ENCODE measurements at regions not wholly inside any gene's neighbourhood (a gene's known extent, or its start where the extent isn't known, plus 50 kb on each side); places are given as distances from the start of the nearest gene placed in this dataset.

- H3K27me3 Mint-ChIP-seq: no peaks in the 10 kb centered on the region
- intact Hi-C loops (cut with micrococcal nuclease): no loop called here
- no peaks in the 10 kb centered on the region for H3K36me3 Mint-ChIP-seq (ENCODE audit: low read depth)
- peaks cover 8% of the 10 kb centered on the region for H3K9me3 Mint-ChIP-seq
- no peak overlapping the region for H3K4me3 Mint-ChIP-seq
- H3K4me1 Mint-ChIP-seq (ENCODE audit: low read depth): no peaks in the 10 kb centered on the region
- H3K27ac Mint-ChIP-seq: no peak overlapping the region
Measured at GRCh38 chr3:102733791-102734563, 299.2 kb downstream of the ZPLD1 start.

GRCh38 chr3:102735311-102735710, 300.5 kb downstream of the ZPLD1 start:
- no peaks in the 10 kb centered on the region for H3K4me1 Mint-ChIP-seq (ENCODE audit: low read depth)
- H3K27me3 Mint-ChIP-seq: no peaks in the 10 kb centered on the region
- no peak overlapping the region for H3K27ac Mint-ChIP-seq
- H3K4me3 Mint-ChIP-seq: no peak overlapping the region
- H3K36me3 Mint-ChIP-seq (ENCODE audit: low read depth): no peaks in the 10 kb centered on the region
- intact Hi-C loops (cut with micrococcal nuclease): no loop called here
- peaks cover 8% of the 10 kb centered on the region for H3K9me3 Mint-ChIP-seq

GRCh38 chr3:102736288-102736974, 301.6 kb downstream of the ZPLD1 start:
- H3K4me1 Mint-ChIP-seq (ENCODE audit: low read depth): no peaks in the 10 kb centered on the region
- no peaks in the 10 kb centered on the region for H3K36me3 Mint-ChIP-seq (ENCODE audit: low read depth)
- H3K27me3 Mint-ChIP-seq: no peaks in the 10 kb centered on the region
- intact Hi-C loops (cut with micrococcal nuclease): no loop called here
- H3K9me3 Mint-ChIP-seq: peaks cover 8% of the 10 kb centered on the region
- H3K4me3 Mint-ChIP-seq: no peak overlapping the region
- H3K27ac Mint-ChIP-seq: no peak overlapping the region

- Mint-ChIP-seq H3K36me3 (ENCODE audit: low read depth) (no peaks in the 10 kb centered on the region), H3K9me3 (peaks cover 8% of the 10 kb centered on the region), H3K4me3 (no peak overlapping the region), H3K27me3 (no peaks in the 10 kb centered on the region), H3K4me1 (ENCODE audit: low read depth) (no peaks in the 10 kb centered on the region), H3K27ac (no peak overlapping the region)
- intact Hi-C loops (cut with micrococcal nuclease): no loop called here
Measured at GRCh38 chr3:102736975-102737304, 302.1 kb downstream of the ZPLD1 start.

GRCh38 chr3:102737353-102737752, 302.5 kb downstream of the ZPLD1 start:
- Mint-ChIP-seq H3K4me3 (no peak overlapping the region), H3K9me3 (peaks cover 6% of the 10 kb centered on the region), H3K27me3 (no peaks in the 10 kb centered on the region), H3K4me1 (ENCODE audit: low read depth) (no peaks in the 10 kb centered on the region), H3K27ac (no peak overlapping the region), H3K36me3 (ENCODE audit: low read depth) (no peaks in the 10 kb centered on the region)
- intact Hi-C loops (cut with micrococcal nuclease): no loop called here

GRCh38 chr3:102741105-102741504, 306.3 kb downstream of the ZPLD1 start:
- Mint-ChIP-seq H3K36me3 (ENCODE audit: low read depth) (no peaks in the 10 kb centered on the region), H3K27me3 (no peaks in the 10 kb centered on the region), H3K4me3 (no peak overlapping the region), H3K27ac (no peak overlapping the region), H3K4me1 (ENCODE audit: low read depth) (no peaks in the 10 kb centered on the region), H3K9me3 (no peaks in the 10 kb centered on the region)
- intact Hi-C loops (cut with micrococcal nuclease): no loop called here

GRCh38 chr3:102741694-102742093, 306.9 kb downstream of the ZPLD1 start:
- no peaks in the 10 kb centered on the region for H3K36me3 Mint-ChIP-seq (ENCODE audit: low read depth)
- H3K4me3 Mint-ChIP-seq: no peak overlapping the region
- H3K27me3 Mint-ChIP-seq: no peaks in the 10 kb centered on the region
- no peak overlapping the region for H3K27ac Mint-ChIP-seq
- H3K4me1 Mint-ChIP-seq (ENCODE audit: low read depth): no peaks in the 10 kb centered on the region
- no peaks in the 10 kb centered on the region for H3K9me3 Mint-ChIP-seq
- intact Hi-C loops (cut with micrococcal nuclease): no loop called here

- H3K27ac Mint-ChIP-seq: no peak overlapping the region
Measured at GRCh38 chr3:102745881-102746280, 311.1 kb downstream of the ZPLD1 start.

GRCh38 chr3:102747611-102748010, 312.8 kb downstream of the ZPLD1 start:
- no peaks in the 10 kb centered on the region for H3K4me1 Mint-ChIP-seq (ENCODE audit: low read depth)
- intact Hi-C loops (cut with micrococcal nuclease): no loop called here
- H3K4me3 Mint-ChIP-seq: no peak overlapping the region
- H3K9me3 Mint-ChIP-seq: no peaks in the 10 kb centered on the region
- no peaks in the 10 kb centered on the region for H3K27me3 Mint-ChIP-seq
- no peak overlapping the region for H3K27ac Mint-ChIP-seq
- no peaks in the 10 kb centered on the region for H3K36me3 Mint-ChIP-seq (ENCODE audit: low read depth)

More at GRCh38 chr3:102745881-102746280, 311.1 kb downstream of the ZPLD1 start:
- no peak overlapping the region for H3K4me3 Mint-ChIP-seq
- intact Hi-C loops (cut with micrococcal nuclease): no loop called here
- H3K36me3 Mint-ChIP-seq (ENCODE audit: low read depth): no peaks in the 10 kb centered on the region
- no peaks in the 10 kb centered on the region for H3K9me3 Mint-ChIP-seq
- no peaks in the 10 kb centered on the region for H3K4me1 Mint-ChIP-seq (ENCODE audit: low read depth)
- H3K27me3 Mint-ChIP-seq: no peaks in the 10 kb centered on the region

GRCh38 chr3:102748646-102749045, 313.8 kb downstream of the ZPLD1 start:
- H3K4me3 Mint-ChIP-seq: no peak overlapping the region
- no peak overlapping the region for H3K27ac Mint-ChIP-seq
- H3K36me3 Mint-ChIP-seq (ENCODE audit: low read depth): no peaks in the 10 kb centered on the region
- intact Hi-C loops (cut with micrococcal nuclease): no loop called here
- H3K27me3 Mint-ChIP-seq: no peaks in the 10 kb centered on the region
- no peaks in the 10 kb centered on the region for H3K9me3 Mint-ChIP-seq
- no peaks in the 10 kb centered on the region for H3K4me1 Mint-ChIP-seq (ENCODE audit: low read depth)

GRCh38 chr3:102750322-102750721, 315.5 kb downstream of the ZPLD1 start:
- Mint-ChIP-seq H3K27me3 (no peaks in the 10 kb centered on the region), H3K27ac (no peak overlapping the region), H3K9me3 (no peaks in the 10 kb centered on the region), H3K36me3 (ENCODE audit: low read depth) (no peaks in the 10 kb centered on the region), H3K4me3 (no peak overlapping the region), H3K4me1 (ENCODE audit: low read depth) (no peaks in the 10 kb centered on the region)
- intact Hi-C loops (cut with micrococcal nuclease): no loop called here

- H3K4me3 Mint-ChIP-seq: no peak overlapping the region
- intact Hi-C loops (cut with micrococcal nuclease): no loop called here
- no peak overlapping the region for H3K27ac Mint-ChIP-seq
- no peaks in the 10 kb centered on the region for H3K4me1 Mint-ChIP-seq (ENCODE audit: low read depth)
- H3K27me3 Mint-ChIP-seq: no peaks in the 10 kb centered on the region
- H3K9me3 Mint-ChIP-seq: peaks cover 5% of the 10 kb centered on the region
- no peaks in the 10 kb centered on the region for H3K36me3 Mint-ChIP-seq (ENCODE audit: low read depth)
Measured at GRCh38 chr3:102753901-102754300, 319.1 kb downstream of the ZPLD1 start.

- H3K36me3 Mint-ChIP-seq (ENCODE audit: low read depth): no peaks in the 10 kb centered on the region
- H3K4me3 Mint-ChIP-seq: no peak overlapping the region
- no peaks in the 10 kb centered on the region for H3K27me3 Mint-ChIP-seq
- intact Hi-C loops (cut with micrococcal nuclease): no loop called here
- H3K27ac Mint-ChIP-seq: no peak overlapping the region
- no peaks in the 10 kb centered on the region for H3K4me1 Mint-ChIP-seq (ENCODE audit: low read depth)
- peaks cover 10% of the 10 kb centered on the region for H3K9me3 Mint-ChIP-seq
Measured at GRCh38 chr3:102756706-102757105, 321.9 kb downstream of the ZPLD1 start.

- no peak overlapping the region for H3K4me3 Mint-ChIP-seq
- no peaks in the 10 kb centered on the region for H3K27me3 Mint-ChIP-seq
- no peaks in the 10 kb centered on the region for H3K36me3 Mint-ChIP-seq (ENCODE audit: low read depth)
- intact Hi-C loops (cut with micrococcal nuclease): no loop called here
- H3K27ac Mint-ChIP-seq: no peak overlapping the region
- H3K9me3 Mint-ChIP-seq: peaks cover 10% of the 10 kb centered on the region
- H3K4me1 Mint-ChIP-seq (ENCODE audit: low read depth): no peaks in the 10 kb centered on the region
Measured at GRCh38 chr3:102757950-102758349, 323.1 kb downstream of the ZPLD1 start.

- Mint-ChIP-seq H3K27me3 (no peaks in the 10 kb centered on the region), H3K4me1 (ENCODE audit: low read depth) (no peaks in the 10 kb centered on the region), H3K36me3 (ENCODE audit: low read depth) (no peaks in the 10 kb centered on the region), H3K4me3 (no peak overlapping the region), H3K27ac (no peak overlapping the region), H3K9me3 (peaks cover 10% of the 10 kb centered on the region)
- intact Hi-C loops (cut with micrococcal nuclease): no loop called here
Measured at GRCh38 chr3:102761766-102762165, 327.0 kb downstream of the ZPLD1 start.

All from dendritic cell treated with granulocyte-macrophage colony-stimulating factor and Interleukin-4, amounts not matched to agents 40 ng/mL and 50 ng/mL, for 4 days (primary cell).